SK-N-SH treated with all-trans-retinoic acid at 6 μM for 48 hours (cell line): ENCODE measurements at regions not wholly inside any gene's neighbourhood (a gene's known extent, or its start where the extent isn't known, plus 50 kb on each side); places are given as distances from the start of the nearest gene placed in this dataset.

Experiments
- ATAC-seq: fragments of 200-7000 bp; cut with Tn5 transposase; 3 replicates; pipeline ENCODE4 v1.9.1; 2020; ENCODE audit warnings: mild to moderate bottlenecking, moderate library complexity
- ARNTL ChIP-seq: fragments of 450-650 bp; formaldehyde crosslinking; IDR thresholded peaks from 2 replicates; pipeline ENCODE4 v1.5.0; 2020; ENCODE audit warnings: low read depth, mild to moderate bottlenecking, moderate library complexity, borderline replicate concordance
- BACH2 ChIP-seq: fragments of 250-450 bp; sonication (Bioruptor Pico); IDR thresholded peaks from 2 replicates; pipeline ENCODE4 v1.9.0; 2021; ENCODE audit warnings: mild to moderate bottlenecking, borderline replicate concordance
- CREB5 ChIP-seq: fragments of 250-450 bp; sonication (Bioruptor Pico); IDR thresholded peaks from 2 replicates; pipeline ENCODE4 v1.5.1; 2020; ENCODE audit warnings: low read depth, mild to moderate bottlenecking, moderate library complexity
- CSDC2 ChIP-seq: fragments of 250-450 bp; sonication (Bioruptor Pico); IDR thresholded peaks from 2 replicates; pipeline ENCODE4 v1.5.0; 2020; ENCODE audit warnings: mild to moderate bottlenecking, moderate library complexity
- CSRNP3 ChIP-seq: fragments of 250-450 bp; sonication (Bioruptor Pico); IDR thresholded peaks from 2 replicates; pipeline ENCODE4 v1.5.1; 2021; ENCODE audit warnings: mild to moderate bottlenecking, moderate library complexity
- ESRRG ChIP-seq: fragments of 250-450 bp; sonication (Bioruptor Pico); IDR thresholded peaks from 2 replicates; pipeline ENCODE4 v1.6.1; 2021; ENCODE audit warnings: mild to moderate bottlenecking
- GLIS3 ChIP-seq: fragments of 250-450 bp; sonication (Bioruptor Pico); IDR thresholded peaks from 2 replicates; pipeline ENCODE4 v1.5.0; 2020; ENCODE audit warnings: mild to moderate bottlenecking, moderate library complexity
- ISL1 ChIP-seq: fragments of 250-450 bp; sonication (Bioruptor Pico); IDR thresholded peaks from 2 replicates; pipeline ENCODE4 v2.1.2; 2022; ENCODE audit warnings: mild to moderate bottlenecking, moderate library complexity
- OSR1 ChIP-seq: fragments of 250-450 bp; sonication (Bioruptor Pico); IDR thresholded peaks from 2 replicates; pipeline ENCODE4 v1.8.0; 2022; ENCODE audit warnings: moderate library complexity, mild to moderate bottlenecking, inconsistent platforms
- PATZ1 ChIP-seq: fragments of 250-450 bp; sonication (Bioruptor Pico); IDR thresholded peaks from 2 replicates; pipeline ENCODE4 v1.8.0; 2020; ENCODE audit warnings: mild to moderate bottlenecking, moderate library complexity, borderline replicate concordance
- POU6F1 ChIP-seq: fragments of 250-450 bp; sonication (Bioruptor Pico); IDR thresholded peaks from 2 replicates; pipeline ENCODE4 v1.8.0; 2021; ENCODE audit warnings: low read depth, mild to moderate bottlenecking, moderate library complexity, borderline replicate concordance
- PPARA ChIP-seq: fragments of 250-450 bp; sonication (Bioruptor Pico); IDR thresholded peaks from 2 replicates; pipeline ENCODE4 v1.5.0; 2020; ENCODE audit warnings: mild to moderate bottlenecking, borderline replicate concordance
- RARB ChIP-seq: fragments of 250-450 bp; sonication (Bioruptor Pico); IDR thresholded peaks from 2 replicates; pipeline ENCODE4 v1.8.0; 2021; ENCODE audit warnings: mild to moderate bottlenecking, moderate library complexity
- TCF4 ChIP-seq: fragments of 250-450 bp; sonication (Bioruptor Pico); IDR thresholded peaks from 2 replicates; pipeline ENCODE4 v1.8.0; 2021; ENCODE audit warnings: mild to moderate bottlenecking, moderate library complexity, borderline replicate concordance
- TOX ChIP-seq: fragments of 250-450 bp; sonication (Bioruptor Pico); IDR thresholded peaks from 2 replicates; pipeline ENCODE4 v1.8.0; 2021; ENCODE audit warnings: mild to moderate bottlenecking, moderate library complexity, borderline replicate concordance
- TSHZ2 ChIP-seq: fragments of 250-450 bp; sonication (Bioruptor Pico); IDR thresholded peaks from 2 replicates; pipeline ENCODE4 v1.5.0; 2020; ENCODE audit warnings: mild to moderate bottlenecking, moderate library complexity
- ZC3H10 ChIP-seq: fragments of 250-450 bp; sonication (Bioruptor Pico); IDR thresholded peaks from 2 replicates; pipeline ENCODE4 v1.5.1; 2021; ENCODE audit warnings: mild to moderate bottlenecking, moderate library complexity
- ZFP3 ChIP-seq: fragments of 250-450 bp; sonication (Bioruptor Pico); IDR thresholded peaks from 2 replicates; pipeline ENCODE4 v1.5.0; 2020; ENCODE audit warnings: mild to moderate bottlenecking, moderate library complexity
- ZNF565 ChIP-seq: fragments of 450-650 bp; formaldehyde crosslinking; conservative IDR thresholded peaks from 2 replicates; pipeline ENCODE4 v1.5.0; 2020; ENCODE audit warnings: low read depth, mild to moderate bottlenecking, moderate library complexity
- ZNF70 ChIP-seq: fragments of 450-650 bp; formaldehyde crosslinking; IDR thresholded peaks from 2 replicates; pipeline ENCODE4 v1.5.0; 2020; ENCODE audit warnings: mild to moderate bottlenecking, moderate library complexity
- ZNF8 ChIP-seq: fragments of 450-650 bp; formaldehyde crosslinking; IDR thresholded peaks from 2 replicates; pipeline ENCODE4 v1.5.0; 2020; ENCODE audit warnings: mild to moderate bottlenecking, moderate library complexity

- TF ChIP-seq POU6F1 (CRISPR knock-in tag) (no peak), CSRNP3 (CRISPR knock-in tag) (no peak), ZNF565 (no peak), TCF4 (CRISPR knock-in tag) (no peak), BACH2 (CRISPR knock-in tag) (no peak), ARNTL (CRISPR knock-in tag) (no peak), TOX (CRISPR knock-in tag) (no peak), RARB (CRISPR knock-in tag) (no peak), PPARA (CRISPR knock-in tag) (no peak), CREB5 (CRISPR knock-in tag) (no peak), ZFP3 (CRISPR knock-in tag) (no peak), ESRRG (CRISPR knock-in tag) (no peak), ZNF70 (CRISPR knock-in tag) (no peak), ZC3H10 (CRISPR knock-in tag) (no peak), PATZ1 (CRISPR knock-in tag) (no peak), ZNF8 (CRISPR knock-in tag) (no peak), GLIS3 (no peak)
- ATAC-seq = no peak
Observed at GRCh38 chr5:127184851-127185250, 105.7 kb upstream of the MEGF10 start.

- TF ChIP-seq ESRRG (CRISPR knock-in tag) (no peak), ISL1 (no peak), POU6F1 (CRISPR knock-in tag) (no peak), ARNTL (CRISPR knock-in tag) (no peak), PPARA (CRISPR knock-in tag) (no peak), BACH2 (CRISPR knock-in tag) (no peak), OSR1 (CRISPR knock-in tag) (no peak), CREB5 (CRISPR knock-in tag) (no peak), PATZ1 (CRISPR knock-in tag) (no peak), GLIS3 (no peak), ZNF565 (no peak), TSHZ2 (no peak), CSDC2 (CRISPR knock-in tag) (no peak), CSRNP3 (CRISPR knock-in tag) (no peak)
- TF ChIP-seq, all 23 proteins: peak for 0
- ATAC-seq = no peak
Observed at GRCh38 chr5:127186657-127187056, 103.9 kb upstream of the MEGF10 start.
